Esophagus muscularis mucosa (tissue), 2 donors: ENCODE measurements at regions not wholly inside any gene's neighbourhood (a gene's known extent, or its start where the extent isn't known, plus 50 kb on each side); places are given as distances from the start of the nearest gene placed in this dataset.

ENCODE experiments used
- POLR2A ChIP-seq: fragments of 450-650 bp; IDR thresholded peaks from one replicate; pipeline ENCODE4 v1.6.1; 2017; ENCODE audit warnings: antibody characterized with exemption, moderate library complexity, mild to moderate bottlenecking, low read depth
- POLR2AphosphoS5 ChIP-seq, 2 donors: sonication (generic); formaldehyde crosslinking; IDR thresholded peaks; one replicate each; pipeline ENCODE4 v1.6.1; 2017; ENCODE audit warnings: antibody characterized with exemption in 2 of 2

DNA sequence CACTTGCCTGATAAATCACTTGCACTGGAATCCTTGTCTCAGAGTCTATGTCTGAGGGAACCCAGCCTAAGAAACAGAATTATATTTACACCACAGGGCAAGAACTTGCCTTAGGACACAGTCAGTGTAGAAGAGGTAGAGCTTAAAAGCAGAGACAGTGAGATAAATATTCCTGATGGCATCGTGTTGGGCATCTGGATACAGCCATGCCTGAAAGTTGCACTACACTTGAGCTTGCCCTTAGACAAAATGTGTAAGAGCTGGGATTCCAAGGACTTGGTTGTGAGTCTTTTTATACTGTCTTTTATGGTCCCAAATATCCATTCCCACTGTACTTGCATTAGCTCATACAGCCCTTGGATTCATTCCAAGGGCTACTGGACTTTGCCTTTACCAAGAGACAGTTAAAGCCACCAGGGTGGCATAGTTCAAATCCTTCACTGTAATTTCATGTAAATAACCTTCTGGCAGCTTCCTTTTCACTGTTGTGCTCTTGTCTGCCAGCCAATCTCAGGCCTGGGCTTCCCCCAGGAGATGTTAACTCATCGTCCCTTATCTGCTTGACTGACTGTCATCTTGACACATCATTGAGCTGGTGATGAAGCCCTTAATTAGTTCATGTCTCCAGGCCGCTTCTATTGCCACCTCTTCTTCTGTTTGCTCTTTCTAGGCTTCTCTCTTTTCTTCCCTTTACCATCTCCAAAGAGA is 577.9 kb upstream of the TBX3 start:
- TF ChIP-seq POLR2A (no peak), POLR2AphosphoS5 (IDR thresholded peaks at IDR 0.05) (no peak)
